Activated CD8-positive, alpha-beta T cell treated with anti-CD3 and anti-CD28 coated beads, Interleukin-2, amount 10 ng/mL, durations not matched to agents 7 days and 5 days (primary cell): ENCODE measurements at regions not wholly inside any gene's neighbourhood (a gene's known extent, or its start where the extent isn't known, plus 50 kb on each side); places are given as distances from the start of the nearest gene placed in this dataset.
A peak's percentile ranks its signal among the peaks of the same experiment; 100 is the strongest.
"Not testable (repeated sequence)": the region's sequence is repeated elsewhere in the genome, so short reads cannot be mapped to it uniquely, and the experiment has no call there.

ENCODE experiments used
- ATAC-seq: fragments of 150-1000 bp; cut with Tn5 transposase; one replicate; pipeline ENCODE4 v1.10.0; 2021; ENCODE audit warnings: moderate library complexity
- CTCF ChIA-PET: fragments of 350-600 bp; sonication (Branson Sonifier 250); formaldehyde crosslinking; loops from one replicate; lab custom pipeline; 2021; ENCODE audit warnings: antibody characterized with exemption; lab: Charles Lee
- POLR2A ChIA-PET: fragments of 350-600 bp; sonication (Branson Sonifier 250); formaldehyde crosslinking; loops from one replicate; lab custom pipeline; 2021; ENCODE audit warnings: antibody characterized with exemption; lab: Charles Lee
- DNase-seq: peaks from one replicate; pipeline ENCODE4 v3.0.0-alpha.2; 2020
- H3K27ac Mint-ChIP-seq: one replicate; pipeline ENCODE4 v1.8.0; 2021; ENCODE audit warnings: mild to moderate bottlenecking, mixed read lengths
- H3K27me3 Mint-ChIP-seq: one replicate; pipeline ENCODE4 v1.8.0; 2021; ENCODE audit warnings: low read depth, mixed read lengths
- H3K36me3 Mint-ChIP-seq: one replicate; pipeline ENCODE4 v1.8.0; 2021; ENCODE audit warnings: low read depth, mixed read lengths
- H3K4me1 Mint-ChIP-seq: one replicate; pipeline ENCODE4 v1.8.0; 2021; ENCODE audit warnings: low read depth, mixed read lengths
- H3K4me3 Mint-ChIP-seq: one replicate; pipeline ENCODE4 v1.8.0; 2021; ENCODE audit warnings: mild to moderate bottlenecking, mixed read lengths
- H3K9me3 Mint-ChIP-seq: one replicate; pipeline ENCODE4 v1.8.0; 2022; ENCODE audit warnings: mixed read lengths; ENCODE audit not compliant: insufficient read depth

DNA sequence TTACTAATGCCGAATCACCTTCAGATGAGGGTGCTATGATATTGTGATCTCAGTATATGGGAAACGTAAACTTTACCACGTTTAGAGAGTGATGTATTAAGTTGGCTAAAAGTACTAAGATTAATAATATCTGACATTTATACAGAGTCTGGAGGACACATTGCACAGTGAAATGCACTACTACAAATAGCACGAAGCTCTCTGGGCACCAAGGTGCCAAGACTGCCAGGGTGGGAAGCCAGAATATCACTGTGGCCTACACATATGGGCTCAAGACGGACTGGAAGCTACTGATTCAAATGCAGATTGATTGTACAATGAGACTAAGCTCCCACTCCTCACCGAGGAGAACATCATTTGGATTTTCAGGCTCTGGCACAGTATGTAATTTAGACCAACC is 113.3 kb upstream of the LIPC start:
- Mint-ChIP-seq H3K36me3 (peaks cover 9% of the 10 kb centered on the region), H3K4me3 (no peak overlapping the region), H3K9me3 (peaks cover 8% of the 10 kb centered on the region), H3K4me1 (peaks cover 24% of the 10 kb centered on the region), H3K27ac (no peak overlapping the region), H3K27me3 (no peaks in the 10 kb centered on the region)
- DNase-seq (no peak), ATAC-seq (no peak)
- POLR2A ChIA-PET, result interaction anchor here (0.6 kb wide), 1 partner anchor 30 kb away, joined by 5 read pairs; no protein-coding TSS in a partner anchor
- CTCF ChIA-PET, result no interaction called here

DNA sequence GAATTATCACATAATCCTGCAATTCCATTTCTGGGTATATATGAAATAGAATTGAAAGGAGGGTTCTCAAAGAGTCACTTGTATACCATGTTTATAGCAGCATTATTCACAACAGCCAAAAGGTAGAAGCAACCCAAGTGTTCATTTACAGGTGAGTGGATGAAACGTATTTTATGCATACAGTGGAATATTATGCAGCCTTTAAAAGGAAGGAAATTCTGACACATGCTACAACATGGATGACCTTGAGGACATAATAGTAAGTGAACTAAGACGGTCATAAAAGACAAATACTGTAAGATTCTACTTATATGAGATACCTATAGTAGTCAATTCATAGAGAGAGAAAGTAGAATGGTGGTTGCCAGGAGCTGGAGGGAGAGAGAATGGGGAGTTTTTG is 110.8 kb upstream of the LIPC start:
- DNase-seq (no peak), ATAC-seq (no peak)
- CTCF ChIA-PET, result no interaction called here
- no peak overlapping the region for H3K27ac Mint-ChIP-seq
- H3K9me3 Mint-ChIP-seq, result peaks cover 8% of the 10 kb centered on the region
- peaks cover 1% of the 10 kb centered on the region for H3K4me1 Mint-ChIP-seq
- H3K27me3 Mint-ChIP-seq, result peaks cover 12% of the 10 kb centered on the region
- POLR2A ChIA-PET, result no interaction called here
- peaks cover 3% of the 10 kb centered on the region for H3K36me3 Mint-ChIP-seq
- H3K4me3 Mint-ChIP-seq, result no peak overlapping the region

DNA sequence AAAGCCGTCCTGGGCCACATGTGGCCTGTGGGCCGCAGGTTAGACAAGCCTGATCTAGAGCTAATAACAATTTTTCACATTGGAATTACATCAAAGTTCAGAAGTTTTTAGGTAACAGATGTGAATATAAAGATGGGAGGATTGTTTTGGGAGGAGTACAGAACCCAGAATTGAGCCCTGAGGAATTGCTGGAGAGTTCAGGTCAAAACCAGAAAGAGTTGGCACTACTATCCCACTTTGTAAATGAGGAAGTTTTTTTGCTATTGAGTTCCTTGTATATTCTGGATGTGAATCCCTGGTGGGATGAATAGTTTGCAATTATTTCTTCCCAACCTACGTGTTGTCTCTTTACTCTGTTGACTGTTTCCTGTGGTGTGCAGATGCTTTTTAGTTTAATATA is 109.5 kb upstream of the LIPC start:
- Mint-ChIP-seq H3K36me3 (peaks cover 2% of the 10 kb centered on the region), H3K4me3 (no peak overlapping the region)
- POLR2A ChIA-PET, result no interaction called here

DNA sequence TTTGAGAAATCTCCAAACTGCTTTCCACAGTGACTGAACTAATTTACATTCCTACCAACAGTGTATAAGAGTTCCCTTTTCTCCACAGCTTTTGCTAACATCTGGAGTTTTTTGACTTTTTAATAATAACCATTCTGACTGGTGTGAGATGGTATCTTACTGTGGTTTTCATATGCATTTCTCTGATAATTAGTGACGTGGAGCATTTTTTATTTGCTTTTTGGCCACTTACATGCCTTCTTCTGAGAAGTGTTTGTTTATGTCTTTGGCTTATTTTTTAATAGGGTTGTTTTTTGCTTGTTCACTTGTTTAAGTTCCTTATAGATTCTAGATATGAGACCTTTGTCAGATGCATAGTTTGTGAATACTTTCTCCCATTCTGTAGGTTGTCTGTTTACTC is 108.5 kb upstream of the LIPC start:
- H3K36me3 Mint-ChIP-seq, POLR2A ChIA-PET, ATAC-seq, H3K9me3 Mint-ChIP-seq, H3K4me3 Mint-ChIP-seq, H3K27ac Mint-ChIP-seq, CTCF ChIA-PET, H3K4me1 Mint-ChIP-seq, DNase-seq: not testable (repeated sequence)
- H3K27me3 Mint-ChIP-seq, result peaks cover 22% of the 10 kb centered on the region

More for the DNA sequence above, 109.5 kb upstream of the LIPC start:
- Mint-ChIP-seq H3K27me3 (peaks cover 22% of the 10 kb centered on the region), H3K27ac (no peak overlapping the region), H3K4me1 (no peaks in the 10 kb centered on the region), H3K9me3 (peaks cover 8% of the 10 kb centered on the region)
- CTCF ChIA-PET, result interaction anchor here (0.9 kb wide), 1 partner anchor 18 kb away, joined by 4 read pairs; no protein-coding TSS in a partner anchor
- DNase-seq, result no peak
- no peak for ATAC-seq

DNA sequence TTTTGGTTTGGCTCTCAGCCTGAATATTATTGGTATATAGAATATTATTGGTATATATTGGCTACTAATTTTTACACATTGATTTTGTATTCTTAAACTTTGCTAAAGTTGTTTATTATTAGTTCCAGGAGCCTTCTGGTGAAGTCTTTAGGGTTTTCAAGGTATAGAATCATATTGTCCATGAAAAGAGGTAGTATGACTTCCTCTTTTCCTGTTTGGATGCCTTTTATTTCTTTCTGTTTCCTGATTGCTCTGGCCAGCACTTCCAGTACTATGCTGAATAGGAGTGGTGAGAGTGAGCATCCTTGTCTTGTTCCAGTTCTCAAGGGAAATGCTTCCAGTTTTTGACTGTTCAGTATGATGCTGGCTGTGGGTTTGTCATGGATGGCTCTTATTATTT is 107.3 kb upstream of the LIPC start:
- POLR2A ChIA-PET, result no interaction called here
- Mint-ChIP-seq H3K27me3 (peaks cover 22% of the 10 kb centered on the region), H3K9me3 (peaks cover 5% of the 10 kb centered on the region), H3K27ac (no peak overlapping the region), H3K4me1 (no peaks in the 10 kb centered on the region), H3K36me3 (no peaks in the 10 kb centered on the region), H3K4me3 (no peak overlapping the region)
- CTCF ChIA-PET, result no interaction called here
- no peak for ATAC-seq
- no peak for DNase-seq

DNA sequence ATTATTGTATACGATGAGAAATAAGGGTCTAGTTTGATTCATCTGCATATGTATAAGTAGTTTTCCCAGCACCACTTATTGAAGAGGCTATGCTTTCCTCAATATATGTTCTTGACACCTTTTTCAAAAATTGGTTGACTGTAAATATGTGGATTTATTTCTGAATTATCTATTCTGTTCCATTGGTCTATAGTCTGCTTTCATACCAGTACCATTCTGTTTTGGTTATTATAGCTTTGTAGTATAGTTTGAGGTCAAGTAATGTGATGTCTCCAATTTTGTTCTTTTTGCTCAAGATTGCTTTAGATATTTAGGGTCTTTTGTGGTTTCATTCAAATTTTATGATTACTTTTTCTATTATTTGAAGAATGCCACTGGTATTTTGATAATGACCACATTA is 103.8 kb upstream of the LIPC start:
- Mint-ChIP-seq H3K36me3 (no peaks in the 10 kb centered on the region), H3K9me3 (no peaks in the 10 kb centered on the region), H3K4me3 (no peak overlapping the region), H3K4me1 (peaks cover 20% of the 10 kb centered on the region), H3K27me3 (peaks cover 22% of the 10 kb centered on the region), H3K27ac (no peak overlapping the region)
- ChIA-PET CTCF (no interaction called here), POLR2A (no interaction called here)
- DNase-seq (no peak), ATAC-seq (no peak)

DNA sequence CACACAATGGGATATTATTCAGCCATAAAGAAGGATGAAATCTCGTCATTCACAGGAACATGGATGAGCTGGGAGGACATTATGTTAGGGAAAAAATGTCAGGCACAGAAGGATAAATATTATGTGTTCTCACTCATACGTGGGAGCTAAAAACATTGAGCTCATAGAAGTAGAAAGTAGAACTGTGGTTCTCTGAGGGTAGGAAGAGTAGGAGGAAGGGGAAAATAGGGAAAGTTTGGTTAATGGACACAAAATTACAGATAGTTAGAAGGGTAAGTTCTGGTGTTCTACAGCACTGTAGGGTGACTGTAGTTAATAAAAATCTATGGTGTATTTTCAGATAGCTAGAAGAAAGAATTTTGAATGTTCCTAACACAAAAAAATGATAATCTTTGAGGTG is 102.6 kb upstream of the LIPC start:
- Mint-ChIP-seq H3K27me3 (peaks cover 20% of the 10 kb centered on the region), H3K4me1 (peaks cover 25% of the 10 kb centered on the region), H3K36me3 (peaks cover 2% of the 10 kb centered on the region), H3K9me3 (no peaks in the 10 kb centered on the region), H3K4me3 (no peak overlapping the region), H3K27ac (no peak overlapping the region)
- ATAC-seq, result no peak
- DNase-seq, result no peak
- ChIA-PET CTCF (interaction anchor here (0.7 kb wide), 1 partner anchor 11 kb away, joined by 3 read pairs; no protein-coding TSS in a partner anchor), POLR2A (no interaction called here)

DNA sequence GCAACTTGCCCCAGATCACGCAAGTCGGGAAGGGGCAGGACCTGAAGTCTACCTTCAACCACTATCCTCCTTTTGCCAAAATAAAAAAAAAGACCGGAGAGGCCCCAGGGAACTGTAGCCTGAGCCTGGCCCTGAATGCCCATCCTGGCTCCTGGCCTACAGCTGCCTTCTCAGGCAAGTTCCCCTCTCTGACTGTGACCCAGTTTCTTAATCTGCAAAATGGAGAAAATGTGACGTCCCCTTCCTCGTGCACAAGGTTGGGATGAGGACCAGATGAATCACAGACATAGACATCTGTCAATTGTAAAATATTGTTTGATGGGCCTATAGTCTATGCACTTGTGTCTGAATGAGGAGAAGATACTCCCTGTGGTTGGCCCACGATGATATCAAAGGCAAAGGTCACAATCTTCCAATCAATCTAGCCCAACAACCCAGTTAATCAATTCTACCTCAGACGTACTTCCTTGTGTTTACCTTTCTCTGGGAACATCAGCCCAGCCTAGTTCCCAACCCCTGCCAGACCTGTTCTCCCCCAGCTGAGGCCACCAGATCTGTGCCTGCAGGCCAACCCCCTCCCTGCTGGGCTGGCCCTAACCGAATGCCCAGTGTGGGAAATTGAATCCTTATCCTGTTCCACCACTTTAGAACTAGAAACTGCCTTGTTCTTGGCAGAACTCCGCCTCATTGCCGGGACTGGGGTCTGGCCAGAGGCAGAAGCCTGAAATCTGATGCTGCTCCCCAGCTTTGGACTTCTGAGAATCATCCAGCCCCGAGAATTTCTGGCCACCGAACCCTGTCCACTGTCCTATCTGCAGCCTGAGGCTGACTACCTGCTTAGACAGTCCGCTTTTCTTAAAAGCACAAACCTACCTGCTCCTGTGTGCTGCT is 101.8 kb upstream of the LIPC start:
- H3K27ac Mint-ChIP-seq, result no peak overlapping the region
- ATAC-seq, result no peak
- H3K9me3 Mint-ChIP-seq, result no peaks in the 10 kb centered on the region
- ChIA-PET CTCF (interaction anchor here (0.7 kb wide), 1 partner anchor 10 kb away, joined by 3 read pairs; no protein-coding TSS in a partner anchor), POLR2A (no interaction called here)
- H3K4me1 Mint-ChIP-seq, result peaks cover 25% of the 10 kb centered on the region
- peaks cover 16% of the 10 kb centered on the region for H3K27me3 Mint-ChIP-seq
- no peak overlapping the region for H3K4me3 Mint-ChIP-seq
- DNase-seq, result no peak
- H3K36me3 Mint-ChIP-seq, result peaks cover 2% of the 10 kb centered on the region

DNA sequence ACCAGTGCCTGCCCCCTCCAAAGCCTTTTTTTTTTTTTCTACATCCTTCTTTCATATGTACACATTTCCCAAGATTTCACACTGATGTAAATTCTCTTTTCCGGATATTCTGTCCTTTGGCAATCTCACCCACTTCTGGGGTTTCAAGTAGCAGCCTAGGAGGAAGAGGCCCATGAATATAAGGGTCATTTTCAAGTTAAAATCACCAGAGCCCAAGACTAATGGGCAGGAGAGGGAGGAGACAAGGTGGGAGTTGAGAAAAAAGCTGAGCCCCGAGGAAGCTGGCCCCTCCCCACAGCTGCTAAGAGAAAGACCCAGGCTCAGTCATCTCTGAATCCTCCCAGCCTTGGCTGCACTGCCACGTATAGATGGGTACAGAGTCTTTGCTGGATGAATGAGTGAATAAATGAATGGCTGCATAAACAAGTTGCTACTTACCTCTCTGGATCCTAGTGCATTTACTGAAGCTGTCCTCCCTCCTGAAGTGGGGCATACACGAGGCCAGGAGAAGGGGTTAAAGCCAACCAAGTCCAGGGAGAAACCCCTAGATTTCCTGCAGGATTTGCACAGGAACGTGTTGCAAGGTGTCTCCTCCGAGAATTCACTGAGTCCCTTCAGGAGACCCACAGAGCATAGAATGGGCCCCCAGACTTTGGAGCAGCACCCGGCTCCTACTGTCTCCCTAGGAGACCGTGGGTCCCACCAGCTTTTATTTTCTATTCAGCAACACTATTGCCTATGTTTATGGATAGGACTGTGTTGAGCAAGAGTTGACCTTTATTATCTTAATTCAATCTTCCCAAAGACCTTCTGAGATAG is 100.8 kb upstream of the LIPC start:
- no peak for DNase-seq
- H3K36me3 Mint-ChIP-seq, result peaks cover 2% of the 10 kb centered on the region
- no peak overlapping the region for H3K4me3 Mint-ChIP-seq
- no peak overlapping the region for H3K27ac Mint-ChIP-seq
- peaks cover 25% of the 10 kb centered on the region for H3K4me1 Mint-ChIP-seq
- ChIA-PET CTCF (interaction anchor here (1.4 kb wide), 1 partner anchor 46 kb away, joined by 3 read pairs; no protein-coding TSS in a partner anchor), POLR2A (no interaction called here)
- no peak for ATAC-seq
- H3K27me3 Mint-ChIP-seq, result peaks cover 11% of the 10 kb centered on the region
- no peaks in the 10 kb centered on the region for H3K9me3 Mint-ChIP-seq

DNA sequence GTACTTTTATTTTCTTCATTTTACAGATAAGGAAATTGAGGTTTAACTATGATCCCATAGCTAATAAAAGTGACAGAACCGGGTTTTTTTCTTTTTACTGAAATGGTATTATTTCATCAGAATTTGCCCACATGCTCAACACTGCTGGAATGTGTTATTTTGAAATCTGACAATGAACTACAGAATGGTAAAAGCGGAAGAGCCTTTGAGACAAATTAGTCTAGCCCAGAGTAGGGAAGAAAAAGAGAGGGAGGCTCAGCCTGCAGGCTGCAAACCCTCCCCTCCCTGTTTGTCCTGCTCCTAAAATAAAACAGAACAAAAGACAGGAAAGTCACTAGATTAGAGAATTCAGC is 100.3 kb upstream of the LIPC start:
- H3K36me3 Mint-ChIP-seq, result peaks cover 2% of the 10 kb centered on the region
- H3K4me1 Mint-ChIP-seq, result peaks cover 25% of the 10 kb centered on the region
- H3K27me3 Mint-ChIP-seq, result peaks cover 6% of the 10 kb centered on the region
- ATAC-seq, result no peak
- peak overlapping the region; percentile 44 for H3K27ac Mint-ChIP-seq
- no peak overlapping the region for H3K4me3 Mint-ChIP-seq
- ChIA-PET POLR2A (no interaction called here), CTCF (interaction anchor here (1.4 kb wide), 1 partner anchor 46 kb away, joined by 3 read pairs; no protein-coding TSS in a partner anchor)
- no peaks in the 10 kb centered on the region for H3K9me3 Mint-ChIP-seq
- no peak for DNase-seq

DNA sequence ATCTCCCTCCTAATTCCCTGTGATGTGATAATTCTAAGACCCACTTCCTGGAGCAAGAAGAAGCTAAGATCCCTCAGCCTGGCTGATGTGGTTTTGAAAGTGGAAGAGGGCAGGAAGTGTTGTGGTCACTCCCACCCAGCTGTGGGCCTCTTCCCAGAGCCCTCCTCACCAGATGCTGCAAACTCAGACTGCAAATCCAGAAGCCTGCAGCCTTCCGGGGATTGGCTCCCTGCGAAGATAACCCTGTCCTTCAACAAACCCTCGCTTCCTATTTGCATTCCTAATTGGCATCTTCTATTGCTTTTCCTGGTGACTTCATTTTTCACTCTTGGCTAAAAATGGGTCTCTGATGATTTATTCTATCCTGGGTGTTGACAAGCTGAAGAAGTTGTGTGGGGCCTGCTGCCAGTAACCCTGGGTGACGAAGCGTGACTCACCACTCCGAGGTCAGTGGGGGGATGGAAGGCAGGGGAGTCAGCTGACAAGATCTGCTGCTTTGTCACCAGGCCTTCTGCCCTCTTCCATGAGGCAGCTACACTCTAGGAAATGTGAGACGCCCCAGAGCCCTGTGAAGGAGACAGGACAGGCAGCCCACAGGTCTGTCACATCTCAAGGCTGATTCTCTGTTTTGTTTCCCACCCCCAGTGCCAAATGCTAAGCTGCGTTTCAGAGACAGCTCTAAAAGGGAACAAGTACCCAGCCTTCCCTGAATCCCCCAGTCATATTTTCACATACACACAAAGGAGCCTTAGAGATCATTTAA is 99.7 kb upstream of the LIPC start:
- DNase-seq, result peak; percentile 85
- H3K36me3 Mint-ChIP-seq, result peaks cover 2% of the 10 kb centered on the region
- H3K4me1 Mint-ChIP-seq, result peaks cover 25% of the 10 kb centered on the region
- no peaks in the 10 kb centered on the region for H3K9me3 Mint-ChIP-seq
- peaks cover under 1% of the 10 kb centered on the region for H3K27me3 Mint-ChIP-seq
- peak; percentile 95 for ATAC-seq
- peak overlapping the region; percentile 2 for H3K4me3 Mint-ChIP-seq
- peak overlapping the region; percentile 60 for H3K27ac Mint-ChIP-seq
- POLR2A ChIA-PET, result interaction anchor here (0.7 to 0.9 kb wide), 2 partner anchors 18 to 63 kb away, joined by 3 to 4 read pairs; no protein-coding TSS in a partner anchor
- CTCF ChIA-PET, result interaction anchor here (1.0 to 1.4 kb wide), 2 partner anchors 47 to 104 kb away, joined by 3 read pairs; no protein-coding TSS in a partner anchor
